GM21576 (cell line): ENCODE measurements at regions not wholly inside any gene's neighbourhood (a gene's known extent, or its start where the extent isn't known, plus 50 kb on each side); places are given as distances from the start of the nearest gene placed in this dataset.
"Not testable (repeated sequence)": the region's sequence is repeated elsewhere in the genome, so short reads cannot be mapped to it uniquely, and the experiment has no call there.

Source experiments
- ATAC-seq: cut with Tn5 transposase; IDR thresholded peaks from one replicate; pipeline ENCODE4 v1.9.1; 2021; ENCODE audit warnings: mild to moderate bottlenecking, moderate library complexity; ENCODE audit not compliant: unreplicated experiment

GRCh38 chr19:28463493-28464053 is 749.4 kb downstream of the UQCRFS1 start:
- no peak for ATAC-seq

GRCh38 chr19:28457620-28458019 is 755.3 kb downstream of the UQCRFS1 start:
- ATAC-seq: no peak

GRCh38 chr19:28456708-28457320 is 756.1 kb downstream of the UQCRFS1 start:
- no peak for ATAC-seq

- no peak for ATAC-seq
These were observed 756.7 kb downstream of the UQCRFS1 start for GRCh38 chr19:28456252-28456651.

DNA sequence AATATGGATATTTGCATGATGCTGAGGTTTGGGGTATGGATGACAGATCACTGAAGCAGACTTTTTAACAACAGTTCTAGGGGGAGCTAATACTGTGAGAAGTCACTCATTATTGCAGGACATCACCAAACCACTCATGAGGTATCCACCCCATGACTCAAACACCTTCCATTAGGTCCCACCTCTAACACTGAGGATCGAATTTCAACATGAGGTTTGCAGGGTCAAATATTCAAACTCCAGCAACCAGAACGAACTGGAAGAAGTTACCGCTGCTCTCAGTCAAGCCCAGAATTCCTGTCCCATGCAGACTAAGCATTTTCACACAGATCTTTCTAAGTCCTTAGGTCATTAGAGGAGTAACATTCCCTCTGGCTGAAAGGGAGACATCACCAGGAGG is 758.9 kb downstream of the UQCRFS1 start:
- no peak for ATAC-seq

GRCh38 chr19:28453420-28453819 is 759.5 kb downstream of the UQCRFS1 start:
- no peak for ATAC-seq

DNA sequence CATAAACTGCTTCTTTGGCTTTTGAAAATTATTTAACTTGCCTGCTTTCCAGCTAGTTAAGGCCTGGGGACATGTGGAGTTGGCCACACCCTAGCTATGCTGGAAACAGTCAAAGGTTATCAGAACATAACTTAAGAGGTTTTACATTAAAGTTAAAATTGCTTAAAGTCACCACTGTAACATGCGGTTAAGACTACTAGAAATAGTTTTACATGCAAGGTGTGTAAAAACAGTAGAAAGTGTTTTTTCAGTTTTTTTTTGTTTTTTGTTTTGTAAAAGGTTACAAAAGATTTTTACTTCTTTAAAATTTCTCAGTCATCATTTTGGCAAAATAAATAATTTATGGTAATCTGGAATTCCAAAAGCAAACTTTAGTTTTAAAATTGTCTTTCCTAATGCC is 763.1 kb downstream of the UQCRFS1 start:
- ATAC-seq: no peak

DNA sequence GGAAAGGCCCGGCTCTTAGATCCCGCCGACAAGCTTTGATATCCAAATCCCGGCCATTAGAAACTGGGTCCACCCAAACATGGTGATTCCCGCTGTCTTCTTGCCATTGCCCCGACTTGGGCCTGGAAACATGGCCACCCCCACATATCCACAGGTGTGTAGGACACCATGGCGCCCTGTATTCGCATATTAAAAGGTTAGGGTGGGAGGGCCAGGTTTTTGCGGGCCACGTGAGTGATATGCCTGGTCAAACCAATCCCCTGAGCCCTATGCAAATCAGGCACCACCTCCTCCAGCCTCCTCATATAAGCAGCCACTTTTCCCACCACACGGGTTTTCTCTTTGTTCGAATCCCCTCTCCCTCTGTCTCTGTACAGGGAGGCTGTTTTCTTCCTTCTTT is 766.4 kb downstream of the UQCRFS1 start:
- no peak for ATAC-seq

- ATAC-seq: no peak
These were observed 767.1 kb downstream of the UQCRFS1 start for GRCh38 chr19:28445826-28446225.

DNA sequence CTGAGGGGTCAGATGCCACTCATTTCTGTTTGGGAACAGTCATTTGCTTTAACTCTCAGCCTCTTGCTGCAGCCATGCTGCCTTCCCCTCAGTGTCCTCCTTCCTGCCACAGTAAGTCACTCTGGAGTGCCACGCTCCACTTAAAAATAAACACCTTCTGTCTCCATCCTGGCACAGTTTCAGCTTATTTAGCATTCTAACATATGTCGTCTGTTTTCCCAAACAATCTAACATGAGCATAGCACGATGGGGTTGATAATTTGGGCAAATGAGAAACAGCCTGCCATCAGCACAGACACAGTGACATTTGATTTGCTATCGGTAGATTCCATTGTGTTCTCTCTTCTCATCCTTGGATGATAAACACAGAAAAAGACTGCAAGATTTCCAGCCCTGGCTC is 768.6 kb downstream of the UQCRFS1 start:
- no peak for ATAC-seq

DNA sequence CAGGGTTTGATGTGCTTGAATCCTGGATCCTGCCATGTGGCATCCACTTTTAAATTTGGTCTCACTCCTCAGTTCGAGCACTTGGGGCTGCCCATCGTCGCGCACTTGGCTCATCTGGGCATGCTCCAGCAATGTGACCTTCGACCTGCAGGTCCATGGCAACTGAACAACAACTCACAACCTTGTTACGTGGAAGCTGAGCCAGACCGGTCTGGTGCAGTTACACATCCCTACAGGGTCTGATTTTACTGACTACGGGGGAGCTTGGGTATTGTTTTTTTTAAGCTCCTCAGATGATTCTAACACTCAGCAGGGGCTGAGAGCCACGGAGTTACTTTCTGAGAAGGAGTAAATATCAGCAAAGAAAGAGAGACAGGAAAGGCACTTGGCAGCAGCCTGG is 769.6 kb downstream of the UQCRFS1 start:
- ATAC-seq: no peak

- no peak for ATAC-seq
These were observed 775.3 kb downstream of the UQCRFS1 start for GRCh38 chr19:28437390-28438346.

DNA sequence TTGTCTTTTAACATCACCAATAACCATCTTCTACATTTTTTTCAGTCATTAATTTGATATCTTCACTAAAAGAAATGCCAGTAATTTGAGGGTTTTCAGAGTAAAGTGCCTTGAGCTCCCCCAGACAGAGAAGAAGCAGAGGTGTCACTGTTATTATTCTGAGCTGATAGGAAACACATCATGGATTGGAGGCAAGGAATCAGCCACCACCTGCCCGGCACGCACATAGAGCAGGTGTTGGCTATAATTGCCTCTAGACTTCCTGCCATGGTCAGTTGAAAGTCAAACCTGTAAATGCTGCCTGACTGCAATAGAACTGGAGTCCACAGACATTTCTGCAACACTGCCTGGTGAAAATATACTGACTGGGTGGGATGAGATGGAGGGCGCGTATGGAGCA is 776.6 kb downstream of the UQCRFS1 start:
- ATAC-seq: no peak

GRCh38 chr19:28435551-28436271 is 777.2 kb downstream of the UQCRFS1 start:
- no peak for ATAC-seq

DNA sequence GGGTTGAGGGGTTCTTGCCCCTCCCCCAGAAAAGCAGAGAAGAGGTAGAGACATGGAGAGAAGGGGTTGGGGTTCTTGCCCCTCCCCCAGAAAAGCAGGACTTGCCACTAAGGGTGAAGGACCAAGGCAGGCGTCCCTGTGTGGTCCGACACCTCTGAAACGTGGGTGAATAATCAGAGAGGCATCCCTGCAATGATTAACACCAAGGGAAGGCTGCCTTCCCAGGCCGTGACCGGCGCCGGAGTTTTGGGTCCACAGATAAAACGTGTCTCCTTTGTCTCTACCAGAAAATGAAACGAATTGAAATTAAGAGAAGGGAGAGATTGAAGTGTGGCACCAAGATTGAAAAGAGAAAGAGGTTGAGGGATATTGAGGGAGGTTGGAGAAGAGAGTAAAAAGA is 778.2 kb downstream of the UQCRFS1 start:
- not testable (repeated sequence) for ATAC-seq

DNA sequence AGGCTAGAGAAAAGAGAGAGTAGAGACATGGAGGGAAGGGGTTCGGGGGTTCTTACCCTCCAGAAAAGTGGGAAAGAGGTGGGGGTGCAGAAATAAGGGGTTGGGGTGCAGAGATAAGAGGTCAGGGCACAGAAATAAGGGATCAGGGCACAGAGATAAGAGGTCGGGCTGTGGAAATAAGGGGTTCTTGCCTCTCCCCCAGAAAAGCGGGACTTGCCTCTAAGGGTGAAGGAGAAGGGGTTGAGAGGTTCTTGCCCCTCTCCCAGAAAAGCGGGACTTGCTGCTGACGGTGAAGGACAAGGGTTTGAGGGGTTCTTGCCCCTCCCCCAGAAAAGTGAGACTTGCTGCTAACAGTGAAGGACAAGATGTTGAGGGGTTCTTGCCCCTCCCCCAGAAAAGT is 778.6 kb downstream of the UQCRFS1 start:
- ATAC-seq: not testable (repeated sequence)

DNA sequence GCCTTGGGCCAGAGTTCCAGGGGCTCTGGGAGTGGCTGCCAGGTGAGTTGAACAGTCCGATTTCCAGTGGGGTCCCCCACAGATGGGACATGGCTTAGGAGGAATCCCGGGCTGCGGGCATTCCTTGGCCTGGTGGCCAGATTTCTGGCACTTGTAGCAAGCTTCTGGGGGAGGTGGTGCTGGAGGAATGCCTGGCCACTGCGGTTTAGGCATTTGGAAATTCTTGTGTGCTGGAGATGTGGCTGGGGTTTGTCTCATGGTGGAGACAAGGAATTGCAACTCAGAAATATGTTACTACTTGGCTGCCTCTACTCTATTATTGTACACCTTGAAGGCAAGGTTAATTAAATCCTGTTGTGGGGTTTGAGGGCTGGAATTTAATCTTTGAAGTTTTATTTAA is 779.8 kb downstream of the UQCRFS1 start:
- ATAC-seq: not testable (repeated sequence)

DNA sequence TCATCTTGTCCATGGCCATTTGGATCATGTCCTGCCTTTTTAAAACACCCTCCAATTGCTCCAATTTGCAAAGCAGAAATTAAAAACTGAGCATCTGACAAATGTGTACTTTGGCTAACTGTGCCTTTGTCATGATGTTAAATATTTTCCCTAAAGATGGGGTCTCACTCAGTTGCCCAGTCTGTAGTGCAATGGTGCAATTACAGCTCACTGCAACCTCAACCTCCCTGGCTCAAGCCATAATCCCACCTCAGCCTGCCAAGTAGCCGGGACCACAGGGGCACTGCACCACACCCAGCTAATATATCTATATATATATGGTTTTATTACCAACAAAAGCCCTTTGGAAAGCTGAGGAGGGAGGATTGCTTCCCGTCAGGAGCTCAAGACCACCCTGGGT is 782.7 kb downstream of the UQCRFS1 start:
- no peak for ATAC-seq

GRCh38 chr19:28429356-28429755 is 783.6 kb downstream of the UQCRFS1 start:
- no peak for ATAC-seq

DNA sequence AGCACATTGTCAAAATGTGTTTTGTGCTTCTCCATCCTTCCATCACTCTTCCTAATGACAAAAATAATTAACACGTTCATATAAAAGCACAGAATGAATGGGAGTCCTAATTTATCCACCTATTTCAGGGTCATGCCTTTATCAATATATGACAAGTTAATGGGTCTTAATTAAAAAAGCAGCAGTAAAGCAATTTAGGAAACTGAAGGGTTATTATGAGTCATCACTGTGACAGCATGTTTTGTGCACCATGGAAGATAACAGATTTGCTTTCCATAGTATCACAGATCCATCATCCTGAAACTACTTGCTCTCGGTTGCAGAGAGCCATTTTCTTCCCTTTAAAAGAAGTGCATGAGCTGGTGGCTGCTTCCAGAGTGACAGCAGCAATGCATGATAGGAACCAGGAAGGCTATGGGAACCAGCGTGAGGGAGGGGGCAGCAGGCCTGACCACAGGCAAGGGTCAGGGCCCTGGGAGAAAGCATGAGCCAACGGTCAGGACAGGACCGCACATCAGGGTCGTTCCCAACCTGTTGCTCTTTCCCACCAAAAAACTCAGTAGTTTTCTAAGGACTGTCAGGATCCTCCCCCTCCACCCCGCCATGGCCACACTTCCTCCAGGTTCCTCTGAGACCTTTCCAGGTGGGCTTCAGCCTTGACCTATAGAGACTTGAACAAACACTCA is 784.1 kb downstream of the UQCRFS1 start:
- ATAC-seq: no peak
